Natural killer cell (primary cell): ENCODE measurements at regions not wholly inside any gene's neighbourhood (a gene's known extent, or its start where the extent isn't known, plus 50 kb on each side); places are given as distances from the start of the nearest gene placed in this dataset.

Source experiments
- ATAC-seq, 3 donors: fragments of 150-1000 bp in 2 of 3; fragments of 200-7000 bp in 1 of 3; cut with Tn5 transposase; 1 replicate in 1 of 3; 2 replicates in 2 of 3; pipeline ENCODE4 v1.10.0; 2021; ENCODE audit warnings: mild to moderate bottlenecking in 2 of 3, moderate library complexity in 2 of 3
- DNase-seq, 2 donors: peaks; one replicate each; pipeline versions ENCODE4 v3.0.0 to v3.0.0-alpha.2; 2013 to 2021; ENCODE audit warnings: mixed read lengths in 1 of 2
- H3K27ac ChIP-seq: one replicate; pipeline ENCODE4 v1.5.1; 2013; ENCODE audit warnings: mild to moderate bottlenecking, low read length
- H3K27me3 ChIP-seq: one replicate; pipeline ENCODE4 v1.6.1; 2013; ENCODE audit warnings: low read length; ENCODE audit not compliant: control insufficient read depth, insufficient read depth
- H3K36me3 ChIP-seq: one replicate; pipeline ENCODE4 v1.6.1; 2013; ENCODE audit warnings: low read length; ENCODE audit not compliant: control insufficient read depth, insufficient read depth
- H3K4me1 ChIP-seq: one replicate; pipeline ENCODE4 v1.6.1; 2013; ENCODE audit warnings: low read length; ENCODE audit not compliant: control insufficient read depth, insufficient read depth
- H3K4me3 ChIP-seq: one replicate; pipeline ENCODE4 v1.5.1; 2013; ENCODE audit warnings: low read length
- H3K9me3 ChIP-seq: one replicate; pipeline ENCODE4 v1.6.1; 2013; ENCODE audit warnings: low read length; ENCODE audit not compliant: control insufficient read depth, insufficient read depth
- H3K27ac Mint-ChIP-seq, 2 donors: one replicate each; pipeline ENCODE4 v1.8.0; 2022; ENCODE audit warnings: mild to moderate bottlenecking in 2 of 2, mixed read lengths in 2 of 2, moderate library complexity in 1 of 2
- H3K27me3 Mint-ChIP-seq, 2 donors: one replicate each; pipeline ENCODE4 v1.8.0; 2022; ENCODE audit warnings: low read depth in 2 of 2, mixed read lengths in 2 of 2
- H3K36me3 Mint-ChIP-seq: one replicate; pipeline ENCODE4 v1.8.0; 2022; ENCODE audit warnings: mixed read lengths
- H3K4me1 Mint-ChIP-seq, 2 donors: one replicate each; pipeline ENCODE4 v1.8.0; 2022; ENCODE audit warnings: mixed read lengths in 2 of 2
- H3K4me3 Mint-ChIP-seq: one replicate; pipeline ENCODE4 v1.8.0; 2022; ENCODE audit warnings: mild to moderate bottlenecking, moderate library complexity, mixed read lengths
- H3K9me3 Mint-ChIP-seq, 2 donors: one replicate each; pipeline ENCODE4 v1.8.0; 2022; ENCODE audit warnings: mixed read lengths in 2 of 2
- WGBS: methylation state at CpG from one replicate; pipeline ENCODE4 v1.1.7; 2013; ENCODE audit warnings: missing lambda C conversion rate; ENCODE audit not compliant: insufficient coverage; 5-methylcytosine and 5-hydroxymethylcytosine counted together
- intact Hi-C: fragments of 100-400 bp; cut with micrococcal nuclease; formaldehyde crosslinking; loops from one replicate; pipeline ENCODE4 v1.14.2; 2022
- TF ChIP-seq, protein P1 (sequence below): fragments of 200-600 bp; IDR thresholded peaks from one replicate; pipeline ENCODE4 v1.8.0; 2022; ENCODE audit warnings: antibody characterized with exemption

- TF ChIP-seq, protein P1, sequence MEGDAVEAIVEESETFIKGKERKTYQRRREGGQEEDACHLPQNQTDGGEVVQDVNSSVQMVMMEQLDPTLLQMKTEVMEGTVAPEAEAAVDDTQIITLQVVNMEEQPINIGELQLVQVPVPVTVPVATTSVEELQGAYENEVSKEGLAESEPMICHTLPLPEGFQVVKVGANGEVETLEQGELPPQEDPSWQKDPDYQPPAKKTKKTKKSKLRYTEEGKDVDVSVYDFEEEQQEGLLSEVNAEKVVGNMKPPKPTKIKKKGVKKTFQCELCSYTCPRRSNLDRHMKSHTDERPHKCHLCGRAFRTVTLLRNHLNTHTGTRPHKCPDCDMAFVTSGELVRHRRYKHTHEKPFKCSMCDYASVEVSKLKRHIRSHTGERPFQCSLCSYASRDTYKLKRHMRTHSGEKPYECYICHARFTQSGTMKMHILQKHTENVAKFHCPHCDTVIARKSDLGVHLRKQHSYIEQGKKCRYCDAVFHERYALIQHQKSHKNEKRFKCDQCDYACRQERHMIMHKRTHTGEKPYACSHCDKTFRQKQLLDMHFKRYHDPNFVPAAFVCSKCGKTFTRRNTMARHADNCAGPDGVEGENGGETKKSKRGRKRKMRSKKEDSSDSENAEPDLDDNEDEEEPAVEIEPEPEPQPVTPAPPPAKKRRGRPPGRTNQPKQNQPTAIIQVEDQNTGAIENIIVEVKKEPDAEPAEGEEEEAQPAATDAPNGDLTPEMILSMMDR = no peak
- ATAC-seq (no peak), DNase-seq (no peak)
- Mint-ChIP-seq H3K36me3 (no peaks in the 10 kb centered on the region), H3K9me3 (peaks cover 10 to 12% of the 10 kb centered on the region in 2 donors), H3K4me1 (no peaks in the 10 kb centered on the region), H3K4me3 (no peak overlapping the region), H3K27me3 (no peaks in the 10 kb centered on the region), H3K27ac (no peak overlapping the region)
- no peaks in the 10 kb centered on the region for H3K27me3 ChIP-seq
- intact Hi-C loops = no loop called here
- no peaks in the 10 kb centered on the region for H3K36me3 ChIP-seq
- H3K27ac ChIP-seq = no peak overlapping the region
- no peak overlapping the region for H3K4me3 ChIP-seq
- WGBS = 78% methylated on average over 4 of the region's 7 CpGs
- H3K9me3 ChIP-seq = peaks cover 2% of the 10 kb centered on the region
- no peaks in the 10 kb centered on the region for H3K4me1 ChIP-seq
Measured at GRCh38 chr7:15920953-15921352, 234.5 kb upstream of the MEOX2 start.

DNA sequence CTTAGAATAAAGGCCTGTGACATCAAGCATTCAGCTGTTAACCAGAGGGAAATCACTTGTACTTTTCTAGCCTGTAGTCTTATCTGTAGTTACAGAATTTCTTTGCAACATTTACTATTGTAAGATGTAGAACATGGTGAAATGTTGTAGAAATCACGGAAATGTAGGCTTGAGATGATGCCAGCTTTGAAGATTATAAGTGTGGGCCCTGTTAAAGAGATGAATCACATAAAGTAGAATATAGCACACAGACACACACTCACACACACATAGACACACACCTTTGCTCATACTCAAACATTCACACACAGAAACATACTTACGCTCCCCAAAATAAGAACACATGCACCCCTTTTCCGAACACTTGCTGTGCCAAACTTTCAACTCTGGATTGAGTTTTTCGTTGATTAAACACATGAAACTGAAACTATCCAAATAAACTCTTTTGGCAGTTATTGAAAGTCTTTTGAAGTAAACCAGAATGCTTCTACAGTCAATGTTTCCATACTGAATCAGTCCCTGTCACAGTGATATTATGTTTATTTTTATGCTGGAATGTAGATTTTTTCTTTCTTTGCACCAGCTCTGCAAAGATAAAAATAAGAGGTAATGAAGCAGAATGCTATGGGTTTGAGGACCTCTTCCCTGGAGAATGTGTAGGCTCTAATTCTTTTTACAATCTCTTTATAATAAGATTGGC lies 230.3 kb upstream of the MEOX2 start:
- WGBS = 87% methylated on average over 4 of the region's 4 CpGs
- no peaks in the 10 kb centered on the region for H3K27me3 ChIP-seq

DNA sequence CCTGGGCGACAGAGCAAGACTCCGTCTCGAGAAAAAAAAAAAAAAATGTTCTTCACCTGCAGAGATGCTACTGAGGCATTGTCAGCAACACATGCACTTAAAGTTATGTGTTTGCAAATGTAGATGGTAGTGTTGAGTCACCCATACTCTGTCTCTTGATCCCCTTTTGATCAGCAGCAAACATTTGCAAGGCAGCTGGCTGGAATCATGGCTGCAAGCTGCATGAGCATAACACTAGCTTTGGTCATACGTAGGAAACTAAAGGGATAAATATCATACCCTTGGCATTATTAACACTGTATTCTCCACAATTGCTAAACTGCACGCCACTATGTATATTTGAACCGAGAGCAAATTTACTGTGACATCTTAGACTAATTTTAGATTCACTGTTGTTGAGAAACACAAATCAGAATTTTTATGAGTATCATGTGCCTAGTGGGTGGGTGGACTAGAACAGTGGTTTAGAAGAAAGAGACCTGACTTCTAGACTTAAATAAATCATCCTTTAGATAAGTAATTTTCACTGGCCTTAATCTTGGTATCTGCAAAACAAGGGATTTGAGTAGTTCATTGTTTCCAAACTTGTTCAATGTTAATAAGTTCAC lies 229.3 kb upstream of the MEOX2 start:
- H3K36me3 ChIP-seq = no peaks in the 10 kb centered on the region
- H3K4me3 ChIP-seq = no peak overlapping the region
- no peaks in the 10 kb centered on the region for H3K9me3 ChIP-seq
- TF ChIP-seq, protein P1 = no peak
- DNase-seq (no peak), ATAC-seq (no peak)
- no peak overlapping the region for H3K27ac Mint-ChIP-seq
- H3K27me3 ChIP-seq = no peaks in the 10 kb centered on the region
- 97% methylated on average over 6 of the region's 6 CpGs for WGBS
- no peaks in the 10 kb centered on the region for H3K4me1 Mint-ChIP-seq
- no peaks in the 10 kb centered on the region for H3K36me3 Mint-ChIP-seq
- H3K27ac ChIP-seq = no peak overlapping the region
- intact Hi-C loops = no loop called here
- no peak overlapping the region for H3K4me3 Mint-ChIP-seq
- H3K9me3 Mint-ChIP-seq = peaks cover 8 to 15% of the 10 kb centered on the region in 2 donors
- no peaks in the 10 kb centered on the region for H3K4me1 ChIP-seq
- H3K27me3 Mint-ChIP-seq = no peaks in the 10 kb centered on the region

More for the DNA sequence above, 230.3 kb upstream of the MEOX2 start:
- TF ChIP-seq, protein P1 = no peak
- ATAC-seq = no peak
- Mint-ChIP-seq H3K36me3 (no peaks in the 10 kb centered on the region), H3K27ac (no peak overlapping the region), H3K27me3 (no peaks in the 10 kb centered on the region), H3K4me1 (no peaks in the 10 kb centered on the region), H3K4me3 (no peak overlapping the region), H3K9me3 (peaks cover 8 to 12% of the 10 kb centered on the region in 2 donors)
- Histone ChIP-seq H3K4me1 (no peaks in the 10 kb centered on the region), H3K27ac (no peak overlapping the region), H3K9me3 (no peaks in the 10 kb centered on the region), H3K4me3 (no peak overlapping the region), H3K36me3 (no peaks in the 10 kb centered on the region)
- intact Hi-C loops = no loop called here
- no peak for DNase-seq
